ENCODE measurements at regions not wholly inside any gene's neighbourhood (a gene's known extent, or its start where the extent isn't known, plus 50 kb on each side); places are given as distances from the start of the nearest gene placed in this dataset.

DNA sequence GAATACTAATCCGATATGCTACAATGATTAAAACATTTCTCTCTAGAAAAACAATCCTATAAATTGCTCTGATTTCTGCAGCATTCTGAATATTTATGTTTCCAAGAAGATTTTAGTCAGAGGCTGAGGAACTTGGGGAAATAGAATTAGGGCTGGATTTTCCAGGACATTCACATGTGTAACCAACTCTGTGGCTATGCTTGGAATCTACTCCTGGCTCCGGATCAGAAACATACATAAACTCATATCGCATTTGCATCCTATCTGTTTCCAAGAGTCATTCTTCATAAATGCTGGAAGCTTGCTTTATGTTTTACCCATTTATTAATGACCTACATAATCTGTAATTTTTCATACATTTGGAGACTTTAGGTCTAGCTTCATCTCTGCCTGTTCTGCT lies 459.9 kb upstream of the MARCKS start:
- no peak overlapping the region for H3K4me3 ChIP-seq (replicated peaks; ENCODE audit: insufficient read depth, low read length)
- no peak for DNase-seq (ENCODE audit: low read depth in 1 of 2, low spot score in 1 of 2)
- no peak overlapping the region for H3K27ac ChIP-seq (replicated peaks)
- TF ChIP-seq POLR2AphosphoS5 (IDR thresholded peaks at IDR 0.05; ENCODE audit: low read depth), result no peak
- TF ChIP-seq SPI1 (IDR thresholded peaks at IDR 0.05; ENCODE audit: borderline replicate concordance, low read depth), result no peak
- TF ChIP-seq REST (IDR thresholded peaks at IDR 0.05; ENCODE audit: insufficient replicate concordance, low read depth), result no peak
- no peak for TF ChIP-seq GABPA (IDR thresholded peaks at IDR 0.05; ENCODE audit: low read depth)
- TF ChIP-seq, protein P1, sequence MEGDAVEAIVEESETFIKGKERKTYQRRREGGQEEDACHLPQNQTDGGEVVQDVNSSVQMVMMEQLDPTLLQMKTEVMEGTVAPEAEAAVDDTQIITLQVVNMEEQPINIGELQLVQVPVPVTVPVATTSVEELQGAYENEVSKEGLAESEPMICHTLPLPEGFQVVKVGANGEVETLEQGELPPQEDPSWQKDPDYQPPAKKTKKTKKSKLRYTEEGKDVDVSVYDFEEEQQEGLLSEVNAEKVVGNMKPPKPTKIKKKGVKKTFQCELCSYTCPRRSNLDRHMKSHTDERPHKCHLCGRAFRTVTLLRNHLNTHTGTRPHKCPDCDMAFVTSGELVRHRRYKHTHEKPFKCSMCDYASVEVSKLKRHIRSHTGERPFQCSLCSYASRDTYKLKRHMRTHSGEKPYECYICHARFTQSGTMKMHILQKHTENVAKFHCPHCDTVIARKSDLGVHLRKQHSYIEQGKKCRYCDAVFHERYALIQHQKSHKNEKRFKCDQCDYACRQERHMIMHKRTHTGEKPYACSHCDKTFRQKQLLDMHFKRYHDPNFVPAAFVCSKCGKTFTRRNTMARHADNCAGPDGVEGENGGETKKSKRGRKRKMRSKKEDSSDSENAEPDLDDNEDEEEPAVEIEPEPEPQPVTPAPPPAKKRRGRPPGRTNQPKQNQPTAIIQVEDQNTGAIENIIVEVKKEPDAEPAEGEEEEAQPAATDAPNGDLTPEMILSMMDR (IDR thresholded peaks at IDR 0.05; ENCODE audit: insufficient read depth, low read length), result no peak
- H3K27me3 ChIP-seq (ENCODE audit: insufficient read depth, poor library complexity, severe bottlenecking), result no peaks in the 10 kb centered on the region

GRCh38 chr6:113401231-113401630 lies 455.9 kb upstream of the MARCKS start:
- TF ChIP-seq SPI1 (IDR thresholded peaks at IDR 0.05; ENCODE audit: borderline replicate concordance, low read depth) (no peak), POLR2AphosphoS5 (IDR thresholded peaks at IDR 0.05; ENCODE audit: low read depth) (no peak), REST (IDR thresholded peaks at IDR 0.05; ENCODE audit: insufficient replicate concordance, low read depth) (no peak), GABPA (IDR thresholded peaks at IDR 0.05; ENCODE audit: low read depth) (no peak)
- TF ChIP-seq, protein P1 (IDR thresholded peaks at IDR 0.05; ENCODE audit: insufficient read depth, low read length), result no peak
- Histone ChIP-seq H3K27me3 (ENCODE audit: insufficient read depth, poor library complexity, severe bottlenecking) (no peaks in the 10 kb centered on the region), H3K27ac (replicated peaks) (no peak overlapping the region), H3K4me3 (replicated peaks; ENCODE audit: insufficient read depth, low read length) (no peak overlapping the region)
- DNase-seq (ENCODE audit: low read depth in 1 of 2, low spot score in 1 of 2), result no peak

- no peaks in the 10 kb centered on the region for H3K27me3 ChIP-seq (ENCODE audit: insufficient read depth, poor library complexity, severe bottlenecking)
- TF ChIP-seq SPI1 (IDR thresholded peaks at IDR 0.05; ENCODE audit: borderline replicate concordance, low read depth) (no peak), POLR2AphosphoS5 (IDR thresholded peaks at IDR 0.05; ENCODE audit: low read depth) (no peak)
- no peak overlapping the region for H3K4me3 ChIP-seq (replicated peaks; ENCODE audit: insufficient read depth, low read length)
- H3K27ac ChIP-seq (replicated peaks), result no peak overlapping the region
- DNase-seq (ENCODE audit: low read depth in 1 of 2, low spot score in 1 of 2), result no peak
Measured at GRCh38 chr6:113402544-113402943, 454.6 kb upstream of the MARCKS start.

DNA sequence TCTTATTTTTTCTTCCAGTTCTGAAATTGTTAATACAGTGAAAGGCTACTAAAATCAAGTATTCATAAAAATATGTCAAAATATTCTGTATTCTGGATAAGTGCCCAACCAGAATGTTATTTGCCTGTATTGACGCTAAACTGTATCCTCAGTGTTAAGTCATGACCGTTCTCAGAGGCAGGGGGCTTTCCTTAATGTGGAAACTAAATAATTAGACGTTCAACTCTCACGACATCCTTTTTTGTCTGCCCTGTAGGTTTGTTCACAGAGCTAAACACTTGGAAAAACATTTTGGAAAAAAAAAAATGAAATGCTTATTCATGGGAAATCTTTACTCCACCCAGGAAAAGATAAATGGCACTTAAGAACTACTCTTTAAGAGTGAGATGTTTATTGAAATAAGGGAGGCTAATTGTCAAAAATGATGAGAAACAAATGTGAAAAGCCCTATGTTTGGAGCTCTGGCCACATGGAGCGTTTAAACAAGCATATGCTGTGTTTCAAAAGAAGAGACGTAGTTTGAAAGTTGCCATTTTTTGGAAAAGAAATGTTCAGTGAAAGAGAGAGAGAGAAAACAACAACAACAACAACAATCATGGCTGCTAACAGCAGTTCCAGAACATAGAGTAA lies 453.1 kb upstream of the MARCKS start:
- Histone ChIP-seq H3K27me3 (ENCODE audit: insufficient read depth, poor library complexity, severe bottlenecking) (no peaks in the 10 kb centered on the region), H3K4me3 (replicated peaks; ENCODE audit: insufficient read depth, low read length) (no peak overlapping the region), H3K27ac (replicated peaks) (no peak overlapping the region)
- TF ChIP-seq, protein P1 (IDR thresholded peaks at IDR 0.05; ENCODE audit: insufficient read depth, low read length), result no peak
- DNase-seq (ENCODE audit: low read depth in 1 of 2, low spot score in 1 of 2), result no peak
